Amniotic epithelial cell (primary cell): ENCODE measurements at regions not wholly inside any gene's neighbourhood (a gene's known extent, or its start where the extent isn't known, plus 50 kb on each side); places are given as distances from the start of the nearest gene placed in this dataset.
A peak's percentile ranks its signal among the peaks of the same experiment; 100 is the strongest.

Source experiments
- DNase-seq: peaks from one replicate; pipeline ENCODE4 v3.0.0-alpha.2; 2010; ENCODE audit warnings: low read depth

DNA sequence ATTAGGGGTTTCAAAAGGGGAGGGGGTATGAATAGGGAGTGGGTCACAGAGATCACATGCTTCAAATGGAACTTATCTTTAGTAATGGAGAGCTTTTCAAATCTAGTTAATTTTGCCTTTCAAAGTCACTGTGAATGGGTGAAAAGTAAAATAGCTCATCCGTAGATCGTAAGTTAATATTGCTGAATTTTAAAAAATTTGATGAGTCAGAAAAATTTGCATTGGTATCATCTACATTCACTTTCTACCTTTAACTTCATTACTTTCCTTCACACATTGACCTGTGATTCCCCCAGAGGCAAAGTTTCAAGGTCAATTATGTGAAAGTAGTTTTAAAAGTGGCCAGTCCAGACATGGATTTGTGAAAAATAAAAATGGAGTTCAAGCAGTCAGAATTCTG lies 139.0 kb upstream of the SLC35B3 start:
- DNase-seq, result no peak

DNA sequence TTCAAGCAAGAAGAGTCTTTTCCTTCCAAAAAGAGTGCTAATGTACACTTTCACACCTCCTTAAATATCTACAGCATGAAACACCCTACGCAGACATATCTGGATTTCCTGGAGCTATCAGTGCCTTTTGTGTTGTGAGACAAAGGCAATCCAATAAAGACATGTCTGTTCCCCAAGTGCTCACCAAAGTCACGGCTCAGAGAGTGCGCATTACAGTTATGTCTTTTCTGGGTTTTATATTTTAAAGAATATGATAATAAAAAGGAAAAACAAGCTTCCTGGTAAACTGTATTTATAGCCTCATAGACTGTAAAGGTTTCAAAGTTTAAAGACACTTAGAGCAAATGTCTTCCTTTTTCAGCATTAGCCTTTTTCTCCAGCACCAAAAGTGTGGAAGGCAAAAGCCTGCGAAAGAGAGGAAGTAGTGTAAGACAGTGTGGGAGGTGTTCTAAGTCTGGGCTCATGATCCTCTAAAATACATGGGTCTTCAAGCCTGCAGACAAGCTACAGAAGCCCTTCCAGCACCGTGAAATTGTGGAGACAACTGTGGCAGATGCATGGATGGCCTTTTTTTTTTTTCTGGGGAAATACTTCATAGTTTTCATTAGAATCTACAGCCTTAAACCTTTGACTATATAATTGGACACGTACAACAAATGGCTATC lies 135.0 kb upstream of the SLC35B3 start:
- no peak for DNase-seq

DNA sequence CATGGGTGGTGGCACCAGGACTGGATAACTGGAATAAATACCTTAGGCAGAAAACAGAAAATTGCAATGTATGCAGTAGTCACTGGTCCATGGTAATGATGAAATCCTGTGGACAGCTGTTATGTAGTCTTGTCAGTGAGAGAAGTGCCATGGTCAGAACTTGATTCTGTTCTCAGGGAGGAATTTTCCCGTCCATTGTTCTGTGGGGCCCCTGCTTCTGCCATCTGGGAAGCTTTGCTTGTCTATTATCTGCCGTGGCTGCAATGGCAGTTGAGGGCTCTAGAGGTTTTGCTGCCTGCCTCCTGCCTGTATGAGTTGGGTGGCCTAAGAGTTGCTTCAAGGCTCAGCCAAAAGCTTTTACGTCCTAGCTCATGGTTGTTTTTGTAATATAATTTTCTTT lies 126.8 kb upstream of the SLC35B3 start:
- no peak for DNase-seq

DNA sequence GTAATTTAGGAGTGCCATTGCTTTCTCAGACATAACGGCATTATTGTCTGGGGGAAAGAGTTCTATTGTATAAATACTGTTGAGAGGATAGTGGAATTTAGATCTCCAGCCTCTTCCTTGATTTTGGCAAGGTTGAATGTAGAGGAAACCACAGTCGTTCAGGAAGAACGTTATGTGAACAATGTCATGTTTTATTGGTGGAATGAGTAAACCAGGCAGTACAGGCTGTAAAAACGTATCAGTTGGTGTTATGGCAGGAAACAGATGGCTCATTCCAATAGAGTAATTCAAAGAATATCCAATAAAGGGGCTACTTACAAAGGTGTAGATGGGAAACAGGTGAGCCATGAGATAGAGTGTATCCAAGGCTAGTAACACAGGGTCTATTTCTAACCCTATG lies 123.6 kb upstream of the SLC35B3 start:
- DNase-seq, result no peak

DNA sequence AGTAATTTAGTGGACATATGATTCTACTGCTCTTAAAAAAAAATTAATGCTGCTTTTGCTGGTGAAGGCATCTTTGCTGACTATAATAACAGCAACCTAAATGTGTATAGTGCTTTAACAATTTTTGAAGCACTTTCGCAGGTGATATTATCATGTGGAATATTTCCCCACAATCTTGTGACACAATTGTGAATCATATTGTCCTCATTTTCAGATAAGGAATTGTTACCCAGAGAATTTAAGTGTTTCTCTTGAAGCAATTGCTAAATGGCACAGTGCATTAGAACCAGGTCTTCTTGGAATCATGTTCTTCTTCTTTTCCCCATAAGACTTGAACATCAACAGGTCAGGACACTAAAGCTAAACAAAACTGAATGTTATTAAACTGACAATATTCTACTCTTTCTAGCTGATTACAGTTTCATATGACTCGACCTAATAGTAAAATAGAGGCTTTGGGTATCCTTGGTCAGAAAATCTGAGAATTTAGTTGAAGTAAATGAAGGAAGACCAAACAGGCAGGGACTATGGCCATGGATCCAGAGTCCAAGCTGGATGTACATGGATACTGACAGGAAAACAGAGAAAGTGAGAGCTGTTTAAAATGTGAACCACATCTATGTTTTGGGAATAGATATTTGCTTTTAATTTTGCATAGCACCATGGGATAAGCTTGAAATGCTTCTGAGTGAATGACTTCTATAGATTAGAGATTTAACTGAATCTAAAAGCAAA lies 121.8 kb upstream of the SLC35B3 start:
- no peak for DNase-seq

DNA sequence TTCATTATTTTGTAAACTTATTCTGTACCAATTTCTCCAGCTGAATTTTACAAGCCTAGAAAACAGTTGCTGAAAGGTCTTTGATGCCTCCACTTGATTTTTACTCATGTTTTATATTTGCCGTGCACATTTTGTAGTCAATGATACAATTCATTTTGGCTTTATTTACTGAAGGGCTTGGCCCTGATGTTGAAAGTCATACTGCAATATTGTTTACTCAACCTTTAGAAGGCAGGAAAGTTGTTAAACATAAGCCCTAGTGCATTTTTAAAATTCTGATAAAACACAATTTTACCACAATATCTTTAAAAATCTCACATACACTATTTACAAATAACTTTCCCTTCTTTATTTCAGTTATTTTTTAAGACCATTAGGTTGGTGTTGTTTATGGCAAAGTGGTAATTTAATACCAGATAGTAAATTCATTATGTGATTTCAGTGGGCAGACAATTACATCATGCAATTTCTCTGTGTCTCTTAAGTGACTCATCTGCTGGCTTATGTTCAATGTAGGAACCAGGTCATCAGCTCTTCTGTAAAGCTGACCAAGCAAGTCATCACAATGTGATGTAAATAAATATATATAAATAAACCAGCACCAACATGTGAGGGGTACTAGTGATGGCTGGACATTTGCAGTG lies 121.1 kb upstream of the SLC35B3 start:
- peak; percentile 70 for DNase-seq

DNA sequence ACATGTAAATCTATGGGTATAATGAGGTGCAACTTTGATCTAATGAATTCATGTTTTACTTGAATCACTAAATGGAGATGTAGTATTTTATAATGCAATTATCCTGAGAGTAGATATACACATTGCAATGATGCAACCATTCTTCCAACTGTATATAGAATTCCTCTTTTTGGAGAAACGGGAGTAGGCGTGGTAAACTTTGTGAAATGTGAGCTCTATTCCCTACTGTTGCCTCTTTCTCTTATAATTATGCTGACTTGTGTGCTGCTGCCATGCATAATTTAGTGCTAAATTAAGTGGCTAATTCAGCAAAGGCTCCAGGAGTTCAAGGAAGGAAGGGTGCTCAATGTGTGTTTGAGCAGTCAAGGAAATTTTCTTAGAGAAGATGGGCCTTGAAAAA lies 116.6 kb upstream of the SLC35B3 start:
- DNase-seq, result no peak

DNA sequence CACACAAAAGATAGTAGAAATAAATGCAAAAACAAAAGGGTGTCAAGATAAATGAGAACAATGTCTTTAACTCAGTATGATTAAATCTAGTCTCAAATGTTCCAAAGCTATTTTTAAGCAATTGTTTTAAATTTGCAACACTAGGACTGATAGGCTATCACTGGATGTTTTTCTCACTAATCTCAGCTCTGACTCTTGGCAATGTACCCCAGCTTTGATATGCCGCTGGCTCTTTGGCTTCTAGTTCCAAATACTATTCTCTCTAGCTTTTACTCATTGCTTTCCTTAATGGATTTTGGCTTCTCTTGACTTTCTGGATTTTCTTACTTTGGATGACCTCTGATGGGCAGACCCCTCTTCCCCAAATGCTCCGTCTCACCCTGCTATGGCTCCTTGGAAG lies 116.0 kb upstream of the SLC35B3 start:
- no peak for DNase-seq

DNA sequence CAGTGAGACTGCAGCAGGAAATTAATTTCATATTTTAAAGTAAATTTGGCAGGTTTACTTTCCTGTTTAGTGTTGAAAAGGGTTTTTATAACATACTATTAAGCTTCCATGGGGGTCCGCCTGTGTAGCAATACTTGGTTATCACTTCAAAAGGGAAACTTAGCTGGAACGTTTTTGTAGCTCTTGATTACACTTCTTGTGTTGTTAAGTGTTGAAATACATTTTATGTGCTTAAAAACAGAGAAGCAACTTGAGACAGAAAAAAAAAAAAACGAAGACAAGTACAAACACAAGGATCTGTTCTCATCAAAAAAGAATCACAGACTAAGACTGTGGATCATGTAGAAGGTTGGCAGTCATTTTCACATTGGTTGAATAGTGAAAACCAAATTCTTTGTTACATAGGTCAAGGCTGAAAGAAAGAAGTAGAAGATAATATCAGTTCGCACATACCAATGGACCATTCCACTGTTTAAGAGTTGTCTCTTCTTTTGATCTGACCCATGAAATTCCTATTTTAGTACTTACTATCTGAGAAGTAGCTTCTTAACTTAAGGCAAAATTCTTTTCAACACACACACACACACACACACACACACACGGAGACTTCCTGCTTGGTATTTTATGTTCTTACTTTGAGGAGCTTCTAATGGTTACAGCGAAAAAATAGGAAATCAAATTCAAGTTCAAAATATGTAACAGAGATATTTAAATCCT lies 113.9 kb upstream of the SLC35B3 start:
- no peak for DNase-seq

DNA sequence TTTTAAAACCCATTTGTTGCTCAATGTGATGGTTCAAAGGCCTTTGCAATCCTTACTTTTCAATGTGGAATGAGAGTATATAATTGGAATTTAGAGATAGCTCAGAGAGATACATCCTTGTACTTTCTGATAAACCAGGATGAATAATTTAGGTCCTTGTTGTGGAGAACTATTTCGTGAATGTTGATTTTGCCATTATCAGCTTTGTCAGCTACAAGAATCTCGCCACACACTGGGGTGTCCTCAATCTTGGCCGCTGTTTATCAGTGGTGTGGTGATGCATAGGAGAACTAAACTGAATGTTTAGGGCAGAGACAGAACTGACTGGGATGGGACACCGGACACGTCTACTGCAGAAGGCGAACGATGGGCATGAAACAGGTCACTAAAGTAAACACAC lies 111.2 kb upstream of the SLC35B3 start:
- peak; percentile 3 for DNase-seq

DNA sequence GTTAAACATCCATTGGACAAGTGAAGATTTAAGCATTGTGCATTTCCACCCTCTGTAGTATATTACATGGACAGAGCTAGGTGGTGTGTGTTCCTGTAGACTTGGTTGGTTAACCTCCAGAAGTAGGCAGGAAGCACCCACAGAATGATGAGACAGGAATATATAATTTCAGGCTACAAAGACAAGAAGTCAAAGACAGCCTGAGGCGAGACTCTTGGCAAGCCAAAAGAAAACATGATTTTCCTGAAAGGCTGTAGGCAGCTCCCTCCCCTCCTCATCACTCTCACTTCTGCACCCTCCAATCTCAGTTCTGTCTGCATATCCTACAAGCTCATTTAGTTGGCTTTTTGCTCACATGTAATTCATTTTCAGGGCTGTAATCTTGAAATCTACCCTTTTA lies 110.0 kb upstream of the SLC35B3 start:
- no peak for DNase-seq

DNA sequence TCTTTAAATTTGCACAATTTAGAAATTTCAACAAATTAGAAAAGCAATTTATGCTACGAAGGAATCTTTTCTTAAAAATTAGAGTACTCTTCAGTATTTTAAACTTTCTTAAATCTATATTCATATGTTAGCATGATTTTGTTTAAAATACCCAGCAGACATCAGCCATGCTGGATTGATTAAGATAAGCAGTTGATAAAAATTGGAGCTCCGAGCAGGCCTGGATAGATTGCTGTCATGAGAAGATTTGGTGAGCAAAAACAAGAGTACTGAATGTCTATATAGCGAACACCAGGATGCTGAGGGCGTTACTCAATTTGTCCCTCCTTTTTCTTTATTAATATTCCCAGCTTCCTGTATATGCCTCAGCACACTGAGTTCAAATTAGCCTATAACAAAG lies 108.4 kb upstream of the SLC35B3 start:
- DNase-seq, result no peak

DNA sequence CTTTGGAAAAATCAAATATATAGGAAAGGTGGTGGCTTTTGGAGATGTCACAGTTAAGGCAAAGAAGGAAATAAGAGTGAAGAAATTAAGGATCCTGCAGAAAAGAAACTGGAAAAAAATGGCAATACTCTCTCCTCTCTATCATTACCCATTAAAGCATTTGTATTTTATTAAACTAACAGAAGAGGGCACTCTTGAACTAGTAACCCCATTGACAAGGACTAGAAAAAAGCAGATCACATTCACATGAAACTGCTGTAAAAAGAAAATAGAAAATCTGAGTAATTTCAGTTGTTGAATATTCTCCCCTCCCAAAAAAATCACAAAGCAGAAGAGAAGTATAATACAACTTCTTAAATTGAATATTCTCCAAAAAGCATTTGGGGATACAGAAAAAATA lies 104.1 kb upstream of the SLC35B3 start:
- peak; percentile 15 for DNase-seq

DNA sequence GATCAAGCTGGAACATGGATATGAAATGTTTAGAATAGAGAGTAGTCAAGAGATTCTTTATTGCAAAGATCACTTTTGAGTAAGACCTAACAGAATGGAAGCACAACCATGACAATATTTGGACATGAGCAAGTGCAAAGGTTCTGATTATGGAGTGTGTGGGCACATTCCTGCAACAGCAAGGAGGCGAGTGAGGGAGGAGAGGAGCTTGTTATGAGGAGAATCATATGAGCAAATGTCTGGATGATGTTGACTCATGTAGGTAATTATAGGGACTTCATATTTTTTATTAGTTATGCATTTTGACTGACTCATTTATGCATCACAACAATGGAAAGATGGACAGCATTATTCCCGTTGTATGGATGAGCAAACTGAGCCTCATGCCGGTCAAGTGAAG lies 100.8 kb upstream of the SLC35B3 start:
- DNase-seq, result no peak

DNA sequence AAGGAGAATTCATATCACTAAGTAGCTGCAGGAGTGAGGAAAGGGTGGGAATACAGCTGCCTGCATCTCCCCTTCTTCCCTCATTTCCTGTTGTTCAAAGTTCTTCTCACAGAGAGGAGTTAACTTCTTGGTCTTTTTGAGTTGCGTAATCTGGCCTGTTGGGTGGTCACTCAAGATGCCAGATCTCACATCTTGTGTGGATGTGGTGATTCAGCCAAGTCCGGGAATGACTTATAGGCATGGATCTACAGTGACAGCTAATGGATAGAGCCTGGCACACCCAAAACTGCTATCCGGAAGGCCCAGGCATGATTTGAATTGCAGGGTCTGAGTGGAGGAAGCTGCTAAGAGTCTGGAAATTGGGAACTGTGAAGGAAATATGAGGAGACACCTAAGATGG lies 100.2 kb upstream of the SLC35B3 start:
- DNase-seq, result peak; percentile 1

DNA sequence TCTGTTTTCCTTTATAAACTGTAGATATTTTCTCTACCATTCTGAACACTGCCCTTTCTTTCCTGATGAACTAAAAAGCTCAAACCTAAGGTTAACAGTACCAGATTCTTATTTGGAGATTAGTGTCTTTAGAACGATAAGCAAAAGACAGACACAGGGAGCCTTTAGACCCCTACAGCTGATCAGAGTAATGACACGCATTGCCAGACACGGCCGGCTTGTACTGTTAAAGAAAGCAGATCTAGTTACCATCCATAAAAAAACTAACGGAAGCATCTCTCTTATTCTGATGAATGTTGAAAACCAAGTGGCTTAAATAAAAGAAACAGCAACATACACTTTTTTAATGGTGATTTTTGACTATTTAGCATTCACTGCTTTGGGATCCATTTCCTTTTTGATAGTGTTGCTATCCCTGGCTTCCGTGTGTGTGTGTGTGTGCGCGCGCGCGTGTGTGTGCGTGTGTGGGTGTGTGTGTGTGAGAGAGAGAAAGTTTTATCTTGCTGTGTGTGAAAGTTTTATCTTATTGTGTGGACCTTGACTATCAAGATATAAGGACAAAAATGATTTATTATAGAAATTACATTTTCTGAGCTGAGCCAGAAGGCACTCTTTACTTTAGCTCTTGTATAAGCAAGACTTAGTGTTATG lies 95.6 kb upstream of the SLC35B3 start:
- DNase-seq, result no peak

DNA sequence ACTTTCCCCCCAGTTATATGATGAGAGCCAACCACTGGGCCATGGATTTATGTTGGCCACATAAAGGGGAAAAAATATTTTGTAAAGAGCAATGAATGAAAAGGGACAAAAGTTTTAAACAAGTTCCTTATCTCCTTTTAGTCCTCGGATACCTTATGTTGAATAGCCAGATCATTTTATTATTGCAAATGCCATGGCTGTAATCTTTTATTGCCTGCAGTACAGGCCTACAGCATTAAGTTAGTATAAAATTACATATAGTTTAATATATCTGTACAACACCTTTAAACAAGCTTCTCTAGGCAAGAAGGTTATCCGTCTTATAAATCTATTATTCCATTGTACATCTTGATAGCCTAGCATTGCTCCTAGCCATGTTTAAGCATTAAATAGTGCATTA lies 93.9 kb upstream of the SLC35B3 start:
- DNase-seq, result no peak

DNA sequence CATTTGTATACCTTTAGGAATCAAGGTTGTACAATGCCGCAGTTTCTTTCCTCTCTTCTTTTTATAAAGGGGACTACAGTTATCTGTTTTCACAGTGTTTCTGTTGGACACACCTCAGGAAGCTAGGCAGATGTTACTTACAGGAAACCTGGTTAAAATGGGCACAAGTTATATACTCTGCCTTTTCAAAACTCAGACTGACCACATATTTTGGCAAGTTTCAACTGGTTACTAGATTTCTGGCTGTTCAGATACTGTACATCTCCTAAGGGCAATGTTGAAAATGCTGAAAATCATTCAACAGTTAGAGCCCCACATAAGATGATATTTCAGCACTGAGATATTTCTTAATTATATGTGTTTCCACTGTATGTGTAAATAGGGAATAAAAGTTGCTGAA lies 92.5 kb upstream of the SLC35B3 start:
- no peak for DNase-seq

DNA sequence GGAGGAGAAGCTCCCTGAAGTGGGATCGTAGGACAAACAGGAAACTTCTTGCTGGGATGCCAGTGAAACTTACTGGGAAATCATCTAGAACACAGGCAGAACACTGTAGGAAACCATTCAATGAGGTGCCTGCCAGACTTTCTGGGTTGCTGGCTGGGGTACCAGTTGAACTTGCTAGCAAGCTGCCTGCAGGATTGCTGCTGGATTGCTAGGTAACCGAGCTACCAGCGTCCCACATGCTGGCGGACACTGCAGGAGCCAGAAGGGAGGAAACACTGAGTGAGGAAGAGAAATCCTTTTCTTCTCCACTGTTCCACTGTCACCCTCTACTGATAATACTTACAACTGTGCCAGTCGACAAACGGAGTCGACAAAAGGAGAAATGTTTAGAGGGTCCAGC lies 91.3 kb upstream of the SLC35B3 start:
- no peak for DNase-seq

DNA sequence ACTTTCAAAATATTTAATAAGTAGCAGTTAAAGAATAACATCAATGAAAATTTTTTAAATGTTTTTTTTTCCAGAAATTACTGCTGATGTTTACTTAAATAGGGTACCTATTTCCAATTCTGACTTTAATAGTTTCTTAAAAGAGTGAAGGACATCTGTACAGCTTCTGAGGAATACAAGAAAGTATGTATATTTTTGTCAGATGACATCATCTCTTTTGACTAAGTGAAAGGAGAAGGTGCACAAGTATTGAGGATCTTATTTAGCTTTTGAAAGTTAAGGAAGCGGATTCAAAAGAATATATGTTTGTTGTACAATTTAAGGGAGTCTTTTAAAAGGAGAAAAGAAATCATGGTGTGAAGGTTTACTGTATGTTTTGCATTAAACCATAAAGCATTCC lies 90.0 kb upstream of the SLC35B3 start:
- DNase-seq, result no peak

DNA sequence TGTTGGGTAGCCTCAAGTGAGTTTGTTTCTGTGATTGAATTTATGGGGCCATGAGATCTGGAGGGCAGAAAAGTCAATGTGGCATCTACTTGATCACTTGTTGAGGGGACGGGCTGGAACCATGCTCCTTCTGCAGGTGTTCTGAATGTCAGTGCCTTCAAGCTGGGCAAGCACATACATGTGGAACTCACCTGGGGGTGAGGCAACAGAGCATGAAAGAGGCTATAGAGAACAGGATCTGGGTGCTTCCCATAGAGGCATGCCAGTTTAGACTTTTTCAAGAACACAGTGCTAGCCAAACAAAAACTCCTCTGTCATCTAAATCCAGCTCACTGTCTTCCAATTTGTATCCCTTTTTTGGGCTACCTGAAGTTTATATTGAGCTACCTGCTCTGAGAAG lies 77.8 kb upstream of the SLC35B3 start:
- no peak for DNase-seq

DNA sequence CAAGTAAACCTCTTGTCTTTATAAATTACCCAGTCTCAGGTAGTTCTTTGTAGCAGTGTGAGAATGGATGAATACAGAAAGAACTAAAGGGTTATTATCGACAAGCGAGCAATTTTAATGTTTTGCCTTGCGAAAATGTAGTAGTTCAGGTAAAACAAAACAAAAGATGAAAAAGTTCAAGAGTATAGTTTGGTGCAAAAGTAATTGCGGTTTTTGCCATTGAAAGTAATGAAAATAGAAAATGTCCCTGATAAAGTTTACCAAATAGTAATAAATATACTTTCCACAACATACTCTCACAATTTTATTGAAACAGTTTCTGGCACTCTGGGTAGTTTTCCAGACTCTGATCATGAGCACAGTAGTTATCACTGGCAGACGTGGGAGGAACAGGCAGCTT lies 71.9 kb upstream of the SLC35B3 start:
- no peak for DNase-seq
